ENCODE measurements at regions not wholly inside any gene's neighbourhood (a gene's known extent, or its start where the extent isn't known, plus 50 kb on each side); places are given as distances from the start of the nearest gene placed in this dataset.

DNA sequence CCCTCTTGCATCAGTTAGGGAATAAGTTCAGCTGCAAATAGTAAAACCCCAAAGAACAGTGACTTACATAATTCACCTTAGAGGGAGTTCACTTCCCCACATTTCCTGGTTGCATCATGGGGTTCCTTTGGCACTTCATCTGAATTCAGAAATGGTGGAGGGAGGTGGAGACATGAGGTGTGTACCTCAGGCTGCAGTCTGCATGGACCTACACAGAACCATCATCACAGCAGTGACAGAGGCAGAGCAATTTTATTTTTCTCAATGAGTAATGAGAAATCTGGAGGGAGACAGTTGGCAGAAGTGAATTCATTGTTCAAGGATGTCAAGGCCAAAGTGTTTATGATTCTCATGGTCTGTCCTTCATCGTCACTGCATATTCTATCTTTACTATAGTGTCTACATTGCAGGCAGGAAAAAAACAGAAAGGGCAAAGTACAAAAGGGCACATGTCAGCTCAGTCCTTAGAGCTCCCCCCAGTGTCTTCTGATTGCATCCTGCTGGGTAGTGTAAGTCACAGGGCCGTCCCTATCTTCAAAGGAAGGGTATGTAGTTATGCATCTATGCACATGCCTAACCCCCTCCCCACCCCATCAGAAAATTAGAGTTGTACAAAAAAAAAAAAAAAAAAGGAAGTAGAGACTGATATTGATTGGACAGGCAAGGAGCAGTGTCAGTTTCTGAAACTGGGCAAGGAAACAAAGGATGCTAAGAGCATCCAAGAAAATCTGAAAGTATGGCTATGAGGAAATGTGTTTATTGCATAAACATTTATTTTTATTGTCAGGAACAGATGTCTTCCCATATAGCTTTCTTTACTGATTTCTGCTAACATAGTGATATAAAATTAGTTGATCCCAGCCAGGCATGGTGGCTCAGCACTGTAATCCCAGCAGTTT is 132.7 kb upstream of the APC start:
- BruUV-seq (replicated peaks): no TSS peak
- TF ChIP-seq, protein P1, sequence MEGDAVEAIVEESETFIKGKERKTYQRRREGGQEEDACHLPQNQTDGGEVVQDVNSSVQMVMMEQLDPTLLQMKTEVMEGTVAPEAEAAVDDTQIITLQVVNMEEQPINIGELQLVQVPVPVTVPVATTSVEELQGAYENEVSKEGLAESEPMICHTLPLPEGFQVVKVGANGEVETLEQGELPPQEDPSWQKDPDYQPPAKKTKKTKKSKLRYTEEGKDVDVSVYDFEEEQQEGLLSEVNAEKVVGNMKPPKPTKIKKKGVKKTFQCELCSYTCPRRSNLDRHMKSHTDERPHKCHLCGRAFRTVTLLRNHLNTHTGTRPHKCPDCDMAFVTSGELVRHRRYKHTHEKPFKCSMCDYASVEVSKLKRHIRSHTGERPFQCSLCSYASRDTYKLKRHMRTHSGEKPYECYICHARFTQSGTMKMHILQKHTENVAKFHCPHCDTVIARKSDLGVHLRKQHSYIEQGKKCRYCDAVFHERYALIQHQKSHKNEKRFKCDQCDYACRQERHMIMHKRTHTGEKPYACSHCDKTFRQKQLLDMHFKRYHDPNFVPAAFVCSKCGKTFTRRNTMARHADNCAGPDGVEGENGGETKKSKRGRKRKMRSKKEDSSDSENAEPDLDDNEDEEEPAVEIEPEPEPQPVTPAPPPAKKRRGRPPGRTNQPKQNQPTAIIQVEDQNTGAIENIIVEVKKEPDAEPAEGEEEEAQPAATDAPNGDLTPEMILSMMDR (conservative IDR thresholded peaks at IDR 0.05; ENCODE audit: low read length): peak; percentile 80
- TF ChIP-seq EZH2phosphoT487 (IDR thresholded peaks at IDR 0.05; ENCODE audit: borderline replicate concordance, low read depth, low read length): no peak
- H3K4me3 ChIP-seq (ENCODE audit: low read depth, low read length, poor library complexity, severe bottlenecking): no peak overlapping the region
- no peaks in the 10 kb centered on the region for H3K9me3 ChIP-seq (ENCODE audit: low read length)
- intact Hi-C loops (cut with micrococcal nuclease; ENCODE audit: unreplicated experiment): loop anchor here (1.0 kb wide), 1 partner anchor 54 kb away; no protein-coding TSS in a partner anchor
- no peaks in the 10 kb centered on the region for H3K9me2 ChIP-seq (ENCODE audit: insufficient read depth, low read length)
- peak; percentile 69 for DNase-seq (ENCODE audit: low spot score)
- H3K36me3 ChIP-seq (ENCODE audit: insufficient read depth, low read length): no peaks in the 10 kb centered on the region
- no peak overlapping the region for H3K4me2 ChIP-seq (ENCODE audit: low read length)
- ChIA-PET POLR2A (interaction anchor here (0.5 to 1.4 kb wide), 5 partner anchors 11 to 1775 kb away, joined by 3 to 5 read pairs (median 4); no protein-coding TSS in a partner anchor), CTCF (ENCODE audit: unreplicated experiment) (no interaction called here)
- no peaks in the 10 kb centered on the region for H3K4me1 ChIP-seq (ENCODE audit: insufficient read depth, low read length, poor library complexity, severe bottlenecking)
- no peaks in the 10 kb centered on the region for H3K79me2 ChIP-seq (ENCODE audit: insufficient read depth, low read depth, low read length)
- H3K27ac ChIP-seq (ENCODE audit: low read depth, low read length, poor library complexity, severe bottlenecking): no peak overlapping the region
- peak overlapping the region; percentile 57; the same call in 1 of the 2 replicates for H2AFZ ChIP-seq (ENCODE audit: low read length)
- no peaks in the 10 kb centered on the region for H4K20me1 ChIP-seq (ENCODE audit: insufficient read depth, low read length)

GRCh38 chr5:112608975-112609374 is 128.7 kb upstream of the APC start:
- CTCF ChIA-PET (ENCODE audit: unreplicated experiment): no interaction called here
- Histone ChIP-seq H3K4me3 (ENCODE audit: low read depth, low read length, poor library complexity, severe bottlenecking) (no peak overlapping the region), H3K27ac (ENCODE audit: low read depth, low read length, poor library complexity, severe bottlenecking) (no peak overlapping the region), H3K9me3 (ENCODE audit: low read length) (no peaks in the 10 kb centered on the region), H3K9me2 (ENCODE audit: insufficient read depth, low read length) (no peaks in the 10 kb centered on the region), H3K79me2 (ENCODE audit: insufficient read depth, low read depth, low read length) (no peaks in the 10 kb centered on the region), H2AFZ (ENCODE audit: low read length) (no peak overlapping the region), H3K36me3 (ENCODE audit: insufficient read depth, low read length) (no peaks in the 10 kb centered on the region), H4K20me1 (ENCODE audit: insufficient read depth, low read length) (no peaks in the 10 kb centered on the region), H3K4me2 (ENCODE audit: low read length) (no peak overlapping the region), H3K4me1 (ENCODE audit: insufficient read depth, low read length, poor library complexity, severe bottlenecking) (no peaks in the 10 kb centered on the region)
- intact Hi-C loops (cut with micrococcal nuclease; ENCODE audit: unreplicated experiment): no loop called here
- TF ChIP-seq, protein P1 (conservative IDR thresholded peaks at IDR 0.05; ENCODE audit: low read length): no peak
- no peak for TF ChIP-seq EZH2phosphoT487 (IDR thresholded peaks at IDR 0.05; ENCODE audit: borderline replicate concordance, low read depth, low read length)
- DNase-seq (ENCODE audit: low spot score): no peak
- BruUV-seq (replicated peaks): no TSS peak
- POLR2A ChIA-PET: interaction anchor here (1.1 kb wide), 1 partner anchor 128 kb away, joined by 3 read pairs; no protein-coding TSS in a partner anchor

GRCh38 chr5:112612663-112613062 is 125.0 kb upstream of the APC start:
- Histone ChIP-seq H2AFZ (ENCODE audit: low read length) (peak overlapping the region; percentile 40; the same call in 1 of the 2 replicates), H3K36me3 (ENCODE audit: insufficient read depth, low read length) (no peaks in the 10 kb centered on the region), H3K4me2 (ENCODE audit: low read length) (no peak overlapping the region), H3K27ac (ENCODE audit: low read depth, low read length, poor library complexity, severe bottlenecking) (no peak overlapping the region), H3K4me1 (ENCODE audit: insufficient read depth, low read length, poor library complexity, severe bottlenecking) (no peaks in the 10 kb centered on the region), H3K4me3 (ENCODE audit: low read depth, low read length, poor library complexity, severe bottlenecking) (no peak overlapping the region), H3K9me2 (ENCODE audit: insufficient read depth, low read length) (no peaks in the 10 kb centered on the region), H4K20me1 (ENCODE audit: insufficient read depth, low read length) (no peaks in the 10 kb centered on the region), H3K9me3 (ENCODE audit: low read length) (no peaks in the 10 kb centered on the region), H3K79me2 (ENCODE audit: insufficient read depth, low read depth, low read length) (no peaks in the 10 kb centered on the region)
- POLR2A ChIA-PET: no interaction called here
- CTCF ChIA-PET (ENCODE audit: unreplicated experiment): no interaction called here
- TF ChIP-seq, protein P1 (conservative IDR thresholded peaks at IDR 0.05; ENCODE audit: low read length): no peak
- no peak for TF ChIP-seq EZH2phosphoT487 (IDR thresholded peaks at IDR 0.05; ENCODE audit: borderline replicate concordance, low read depth, low read length)
- BruUV-seq (replicated peaks): no TSS peak
- intact Hi-C loops (cut with micrococcal nuclease; ENCODE audit: unreplicated experiment): no loop called here
- DNase-seq (ENCODE audit: low spot score): no peak

Data from OCI-LY7 (cell line).